B cell (primary cell): ENCODE measurements at regions not wholly inside any gene's neighbourhood (a gene's known extent, or its start where the extent isn't known, plus 50 kb on each side); places are given as distances from the start of the nearest gene placed in this dataset.

Source experiments
- ATAC-seq: fragments of 200-7000 bp; cut with Tn5 transposase; one replicate; pipeline ENCODE4 v1.10.0; 2021; ENCODE audit warnings: low read depth, mild to moderate bottlenecking, moderate number of reproducible peaks, moderate library complexity
- CTCF ChIA-PET: fragments of 350-600 bp; sonication (Branson Sonifier 250); formaldehyde crosslinking; loops from one replicate; lab custom pipeline; 2021; ENCODE audit warnings: antibody characterized with exemption, inconsistent platforms; lab: Charles Lee
- POLR2A ChIA-PET: fragments of 350-600 bp; sonication (Branson Sonifier 250); formaldehyde crosslinking; loops from one replicate; lab custom pipeline; 2021; ENCODE audit warnings: antibody characterized with exemption; lab: Charles Lee
- DNase-seq: peaks from one replicate; pipeline ENCODE4 v3.0.0; 2013
- H2AFZ ChIP-seq: 2 replicates; pipeline ENCODE4 v1.6.1; 2012; ENCODE audit warnings: mild to moderate bottlenecking, low read depth, low read length; ENCODE audit not compliant: insufficient read depth, poor library complexity, severe bottlenecking
- H3K27ac ChIP-seq, 2 donors: 1 replicate in 1 of 2; 2 replicates in 1 of 2; pipeline ENCODE4 v1.5.1; 2012 to 2013; ENCODE audit warnings: low read length in 2 of 2, mild to moderate bottlenecking in 2 of 2, moderate library complexity in 1 of 2
- H3K27me3 ChIP-seq, 4 experiments: fragments of 200-600 bp in 1 of 4; sonication (generic) in 1 of 4; replicated peaks in 1 of 4; 1 replicate in 2 of 4; 2 replicates in 2 of 4; pipeline versions ENCODE4 v1.6.1 to v1.7.0; 2013 to 2016; ENCODE audit warnings: low read length in 3 of 4, mild to moderate bottlenecking in 2 of 4, mixed read lengths in 1 of 4, moderate library complexity in 1 of 4; ENCODE audit not compliant: insufficient read depth in 4 of 4, control insufficient read depth in 3 of 4; ENCODE audit errors: control extremely low read depth in 1 of 4
- H3K36me3 ChIP-seq, 2 experiments: replicated peaks in 1 of 2; 1 replicate in 1 of 2; 2 replicates in 1 of 2; pipeline versions ENCODE4 v1.6.1 to v1.7.1; 2013; ENCODE audit warnings: low read length in 1 of 2; ENCODE audit not compliant: insufficient read depth in 2 of 2, control insufficient read depth in 1 of 2; ENCODE audit errors: control extremely low read depth in 1 of 2, extremely low read depth in 1 of 2
- H3K4me1 ChIP-seq, 2 donors: fragments of 200-600 bp in 1 of 2; sonication (generic) in 1 of 2; 1 replicate in 1 of 2; 2 replicates in 1 of 2; pipeline versions ENCODE4 v1.5.1 to v1.6.1; 2013 to 2017; ENCODE audit warnings: low read length in 2 of 2; ENCODE audit not compliant: control insufficient read depth in 2 of 2, insufficient read depth in 2 of 2
- H3K4me2 ChIP-seq: replicated peaks from 2 replicates; pipeline ENCODE3; 2012; ENCODE audit warnings: mild to moderate bottlenecking, low read depth, low read length; ENCODE audit not compliant: poor library complexity, severe bottlenecking
- H3K4me3 ChIP-seq, 5 experiments: fragments of 200-600 bp in 1 of 5; sonication (generic) in 1 of 5; 1 replicate in 3 of 5; 2 replicates in 2 of 5; pipeline versions ENCODE4 v1.5.1 to v1.7.0; 2011 to 2016; ENCODE audit warnings: low read length in 4 of 5, mild to moderate bottlenecking in 4 of 5, low read depth in 2 of 5, control low read depth in 1 of 5, moderate library complexity in 1 of 5; ENCODE audit not compliant: insufficient read depth in 1 of 5; ENCODE audit errors: control extremely low read depth in 1 of 5, extremely low read depth in 1 of 5
- H3K79me2 ChIP-seq: fragments of 200-600 bp; sonication (generic); one replicate; pipeline ENCODE4 v1.6.0; 2016; ENCODE audit warnings: low read length; ENCODE audit not compliant: control insufficient read depth, insufficient read depth
- H3K9ac ChIP-seq: fragments of 200-600 bp; sonication (generic); 2 replicates; pipeline ENCODE4 v1.6.1; 2017; ENCODE audit warnings: mild to moderate bottlenecking, low read length, moderate library complexity
- H3K9me3 ChIP-seq, 3 donors: one replicate each; pipeline versions ENCODE4 v1.6.1 to v1.7.1; 2013; ENCODE audit warnings: low read length in 2 of 3; ENCODE audit not compliant: control insufficient read depth in 2 of 3, insufficient read depth in 1 of 3; ENCODE audit errors: control extremely low read depth in 1 of 3
- H4K20me1 ChIP-seq: 2 replicates; pipeline ENCODE4 v1.6.0; 2012; ENCODE audit warnings: mild to moderate bottlenecking, low read length; ENCODE audit not compliant: insufficient read depth, control insufficient read depth, poor library complexity, severe bottlenecking
- H3K27ac Mint-ChIP-seq: one replicate; pipeline ENCODE4 v1.8.0; 2021; ENCODE audit warnings: mixed read lengths
- H3K27me3 Mint-ChIP-seq: one replicate; pipeline ENCODE4 v1.8.0; 2021; ENCODE audit warnings: mixed read lengths
- H3K4me1 Mint-ChIP-seq: one replicate; pipeline ENCODE4 v1.8.0; 2021; ENCODE audit warnings: mixed read lengths
- H3K4me3 Mint-ChIP-seq: one replicate; pipeline ENCODE4 v1.8.0; 2021; ENCODE audit warnings: mixed read lengths
- H3K9me3 Mint-ChIP-seq: one replicate; pipeline ENCODE4 v1.8.0; 2022; ENCODE audit warnings: mixed read lengths; ENCODE audit not compliant: insufficient read depth
- EZH2 ChIP-seq: IDR thresholded peaks from 2 replicates; pipeline ENCODE4 v1.6.1; 2012; ENCODE audit warnings: borderline replicate concordance, low read depth, mild to moderate bottlenecking, moderate library complexity, low read length; ENCODE audit not compliant: insufficient read depth, poor library complexity, severe bottlenecking
- WGBS: methylation state at CpG from one replicate; pipeline ENCODE4 v1.1.5; 2013; ENCODE audit warnings: missing lambda C conversion rate; ENCODE audit not compliant: insufficient coverage; 5-methylcytosine and 5-hydroxymethylcytosine counted together
- intact Hi-C: fragments of 100-400 bp; cut with micrococcal nuclease; formaldehyde crosslinking; loops from one replicate; pipeline ENCODE4 v1.10.0; 2022
- TF ChIP-seq, protein P1 (sequence below): fragments of 200-600 bp; IDR thresholded peaks from one replicate; pipeline ENCODE4 v1.8.0; 2022; ENCODE audit warnings: antibody characterized with exemption, mild to moderate bottlenecking

DNA sequence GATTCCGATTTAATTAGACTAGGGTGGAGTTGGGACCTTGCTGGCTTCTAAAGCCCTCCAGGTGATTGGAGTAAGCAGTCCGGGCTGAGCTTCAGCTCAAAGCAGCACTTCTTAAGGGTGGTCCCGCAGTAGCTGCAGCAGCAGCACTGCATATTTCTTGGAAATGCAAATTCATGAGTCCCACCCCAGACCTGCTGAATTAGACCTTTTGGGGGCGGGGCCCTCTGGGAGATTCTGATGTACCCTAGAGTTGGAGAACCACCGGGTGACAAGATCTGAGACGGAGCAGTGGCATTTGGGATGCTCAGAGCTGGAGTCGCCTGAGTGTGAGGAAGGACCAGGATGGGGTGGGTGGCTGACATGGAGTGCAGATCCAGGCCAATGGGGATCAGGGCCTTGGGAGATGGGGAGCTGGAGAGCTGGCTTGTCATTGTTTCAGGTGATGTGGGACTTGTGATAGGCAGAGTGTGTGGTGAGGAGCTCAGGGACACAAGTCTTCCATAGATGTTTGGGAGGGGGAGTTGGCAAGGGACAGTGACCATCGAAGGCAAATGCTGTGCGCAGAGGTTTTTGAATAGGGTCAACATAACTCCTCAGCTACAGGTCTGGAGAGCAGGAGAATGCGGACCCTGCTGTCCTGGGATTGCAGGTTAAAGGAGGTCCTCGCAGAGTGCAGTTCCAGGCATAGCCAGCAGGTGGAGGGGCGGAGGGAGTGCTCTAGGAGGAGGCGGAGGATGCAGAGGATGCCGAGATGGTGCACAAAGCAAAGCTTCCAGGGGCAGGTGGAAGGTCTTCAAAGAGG, 130.9 kb upstream of the RAB12 start:
- DNase-seq (peak; percentile 74), ATAC-seq (peak; percentile 80)
- no peaks in the 10 kb centered on the region for H3K36me3 ChIP-seq
- no peaks in the 10 kb centered on the region for H4K20me1 ChIP-seq
- no peak overlapping the region for H2AFZ ChIP-seq
- peaks cover 47% of the 10 kb centered on the region for H3K27me3 Mint-ChIP-seq
- no peak overlapping the region for H3K27ac Mint-ChIP-seq
- no peak overlapping the region for H3K4me3 ChIP-seq
- peaks cover 3% of the 10 kb centered on the region for H3K4me1 Mint-ChIP-seq
- ChIA-PET CTCF (interaction anchor here (0.6 to 6.4 kb wide), 15 partner anchors 9 to 522 kb away, joined by 3 to 64 read pairs (median 4); partner anchors contain the start of gene RAB12), POLR2A (no interaction called here)
- H3K79me2 ChIP-seq = no peaks in the 10 kb centered on the region
- H3K4me2 ChIP-seq = no peak overlapping the region
- peaks cover 0 to 7% (median 0%) of the 10 kb centered on the region in 4 experiments for H3K27me3 ChIP-seq
- TF ChIP-seq, protein P1, sequence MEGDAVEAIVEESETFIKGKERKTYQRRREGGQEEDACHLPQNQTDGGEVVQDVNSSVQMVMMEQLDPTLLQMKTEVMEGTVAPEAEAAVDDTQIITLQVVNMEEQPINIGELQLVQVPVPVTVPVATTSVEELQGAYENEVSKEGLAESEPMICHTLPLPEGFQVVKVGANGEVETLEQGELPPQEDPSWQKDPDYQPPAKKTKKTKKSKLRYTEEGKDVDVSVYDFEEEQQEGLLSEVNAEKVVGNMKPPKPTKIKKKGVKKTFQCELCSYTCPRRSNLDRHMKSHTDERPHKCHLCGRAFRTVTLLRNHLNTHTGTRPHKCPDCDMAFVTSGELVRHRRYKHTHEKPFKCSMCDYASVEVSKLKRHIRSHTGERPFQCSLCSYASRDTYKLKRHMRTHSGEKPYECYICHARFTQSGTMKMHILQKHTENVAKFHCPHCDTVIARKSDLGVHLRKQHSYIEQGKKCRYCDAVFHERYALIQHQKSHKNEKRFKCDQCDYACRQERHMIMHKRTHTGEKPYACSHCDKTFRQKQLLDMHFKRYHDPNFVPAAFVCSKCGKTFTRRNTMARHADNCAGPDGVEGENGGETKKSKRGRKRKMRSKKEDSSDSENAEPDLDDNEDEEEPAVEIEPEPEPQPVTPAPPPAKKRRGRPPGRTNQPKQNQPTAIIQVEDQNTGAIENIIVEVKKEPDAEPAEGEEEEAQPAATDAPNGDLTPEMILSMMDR = peak; percentile 80
- no peak for TF ChIP-seq EZH2
- H3K9me3 ChIP-seq = no peaks in the 10 kb centered on the region
- 46% methylated on average over 14 of the region's 14 CpGs for WGBS
- intact Hi-C loops = loop anchor here (5.0 kb wide), 1 partner anchor 129 kb away; the partner anchor contains the start of gene RAB12
- no peak overlapping the region for H3K27ac ChIP-seq
- no peak overlapping the region for H3K9ac ChIP-seq
- no peak overlapping the region for H3K4me3 Mint-ChIP-seq
- H3K4me1 ChIP-seq = no peaks in the 10 kb centered on the region
- H3K9me3 Mint-ChIP-seq = no peaks in the 10 kb centered on the region

DNA sequence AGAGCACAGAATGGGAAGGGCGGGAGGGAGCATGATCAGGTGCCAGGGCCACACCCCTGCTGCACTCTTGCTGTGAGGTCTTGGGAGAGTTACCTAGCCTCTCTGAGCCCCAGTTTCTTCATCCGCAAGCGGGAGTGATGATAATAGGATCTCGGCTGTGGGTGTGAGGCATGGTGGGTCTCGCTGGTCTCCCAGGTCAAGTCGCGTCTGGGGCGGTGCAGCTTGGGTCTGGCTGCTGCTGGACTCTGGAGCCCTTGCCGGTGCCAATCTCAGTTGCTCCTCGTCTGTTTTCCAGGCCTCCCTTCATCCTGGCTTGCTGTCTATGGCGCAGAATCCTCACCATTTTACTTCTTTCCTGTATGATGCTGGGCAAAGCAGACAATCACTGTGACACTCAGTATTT, 130.3 kb upstream of the RAB12 start:
- Mint-ChIP-seq H3K27ac (no peak overlapping the region), H3K4me1 (peaks cover 3% of the 10 kb centered on the region), H3K9me3 (no peaks in the 10 kb centered on the region), H3K27me3 (peaks cover 42% of the 10 kb centered on the region), H3K4me3 (no peak overlapping the region)
- Histone ChIP-seq H3K4me1 (no peaks in the 10 kb centered on the region), H3K79me2 (no peaks in the 10 kb centered on the region), H2AFZ (no peak overlapping the region), H3K27me3 (peaks cover 0 to 7% (median 0%) of the 10 kb centered on the region in 4 experiments), H3K4me2 (no peak overlapping the region), H3K9me3 (no peaks in the 10 kb centered on the region), H3K4me3 (no peak overlapping the region), H4K20me1 (no peaks in the 10 kb centered on the region), H3K9ac (no peak overlapping the region), H3K27ac (no peak overlapping the region), H3K36me3 (no peaks in the 10 kb centered on the region)
- ChIA-PET CTCF (interaction anchor here (0.6 to 6.4 kb wide), 14 partner anchors 8 to 517 kb away, joined by 3 to 64 read pairs (median 6); partner anchors contain the start of gene RAB12), POLR2A (no interaction called here)
- ATAC-seq (no peak), DNase-seq (no peak)
- intact Hi-C loops = loop anchor here (5.0 kb wide), 1 partner anchor 128 kb away; the partner anchor contains the start of gene RAB12
- TF ChIP-seq, protein P1 = no peak
- no peak for TF ChIP-seq EZH2
- WGBS = 94% methylated on average over 10 of the region's 11 CpGs
